ENCODE measurements at regions not wholly inside any gene's neighbourhood (a gene's known extent, or its start where the extent isn't known, plus 50 kb on each side); places are given as distances from the start of the nearest gene placed in this dataset.

GRCh38 chr15:38071211-38071972 lies 137.0 kb downstream of the TMCO5A start:
- TF ChIP-seq CTCF (IDR thresholded peaks at IDR 0.05): no peak
- TF ChIP-seq POLR2AphosphoS5 (IDR thresholded peaks at IDR 0.05): no peak
- TF ChIP-seq POLR2A (IDR thresholded peaks at IDR 0.05): no peak
- Histone ChIP-seq H3K27me3 (replicated peaks; ENCODE audit: insufficient read depth) (no peaks in the 10 kb centered on the region), H3K4me3 (no peak overlapping the region), H3K36me3 (no peaks in the 10 kb centered on the region), H3K4me1 (replicated peaks) (no peaks in the 10 kb centered on the region), H3K27ac (peak overlapping the region in 1 of 2 donors; percentile 88), H3K9me3 (no peaks in the 10 kb centered on the region)
- DNase-seq (ENCODE audit: low spot score): no peak
- intact Hi-C loops (cut with DNase I): loop anchor here (5.0 to 10.0 kb wide), 2 partner anchors 181 to 283 kb away; partner anchors contain the start of gene SPRED1
- 66% methylated on average over 11 of the region's 11 CpGs for WGBS

GRCh38 chr15:38072007-38072347 lies 137.5 kb downstream of the TMCO5A start:
- 49% methylated on average over 6 of the region's 6 CpGs for WGBS
- H3K27ac ChIP-seq: peak overlapping the region; percentile 80 to 88
- H3K4me3 ChIP-seq: peak overlapping the region in 1 of 2 donors; percentile 42
- no peak for DNase-seq (ENCODE audit: low spot score)
- H3K36me3 ChIP-seq: no peaks in the 10 kb centered on the region
- no peak for TF ChIP-seq POLR2AphosphoS5 (IDR thresholded peaks at IDR 0.05)
- no peak for TF ChIP-seq POLR2A (IDR thresholded peaks at IDR 0.05)
- TF ChIP-seq CTCF (IDR thresholded peaks at IDR 0.05): no peak
- H3K4me1 ChIP-seq (replicated peaks): no peaks in the 10 kb centered on the region
- no peaks in the 10 kb centered on the region for H3K9me3 ChIP-seq
- intact Hi-C loops (cut with DNase I): loop anchor here (5.0 to 10.0 kb wide), 2 partner anchors 180 to 283 kb away; partner anchors contain the start of gene SPRED1
- no peaks in the 10 kb centered on the region for H3K27me3 ChIP-seq (replicated peaks; ENCODE audit: insufficient read depth)

- H3K9me3 ChIP-seq: no peaks in the 10 kb centered on the region
- under 1% methylated on average over 55 of the region's 55 CpGs for WGBS
- H3K27ac ChIP-seq: peak overlapping the region; percentile 80 to 88
- TF ChIP-seq POLR2A (IDR thresholded peaks at IDR 0.05): no peak
- TF ChIP-seq CTCF (IDR thresholded peaks at IDR 0.05): peak in 1 of 4 experiments; percentile 5
- no peak for TF ChIP-seq POLR2AphosphoS5 (IDR thresholded peaks at IDR 0.05)
- H3K27me3 ChIP-seq (replicated peaks; ENCODE audit: insufficient read depth): no peaks in the 10 kb centered on the region
- peak overlapping the region; percentile 36 to 42 for H3K4me3 ChIP-seq
- no peaks in the 10 kb centered on the region for H3K4me1 ChIP-seq (replicated peaks)
- intact Hi-C loops (cut with DNase I): loop anchor here (5.0 to 10.0 kb wide), 2 partner anchors 180 to 282 kb away; partner anchors contain the start of gene SPRED1
- DNase-seq (ENCODE audit: low spot score): peak; percentile 69
- no peaks in the 10 kb centered on the region for H3K36me3 ChIP-seq
These were observed 138.1 kb downstream of the TMCO5A start for GRCh38 chr15:38072348-38073177.

GRCh38 chr15:38073178-38073946 lies 138.9 kb downstream of the TMCO5A start:
- Histone ChIP-seq H3K4me1 (replicated peaks) (no peaks in the 10 kb centered on the region), H3K27me3 (replicated peaks; ENCODE audit: insufficient read depth) (no peaks in the 10 kb centered on the region), H3K27ac (peak overlapping the region; percentile 80 to 88), H3K9me3 (no peaks in the 10 kb centered on the region), H3K36me3 (no peaks in the 10 kb centered on the region), H3K4me3 (peak overlapping the region; percentile 36 to 42)
- TF ChIP-seq POLR2AphosphoS5 (IDR thresholded peaks at IDR 0.05): no peak
- TF ChIP-seq POLR2A (IDR thresholded peaks at IDR 0.05): no peak
- TF ChIP-seq CTCF (IDR thresholded peaks at IDR 0.05): no peak
- intact Hi-C loops (cut with DNase I): loop anchor here (5.0 to 10.0 kb wide), 2 partner anchors 179 to 281 kb away; partner anchors contain the start of gene SPRED1
- no peak for DNase-seq (ENCODE audit: low spot score)
- WGBS: 11% methylated on average over 19 of the region's 19 CpGs
